GM18909 (cell line): ENCODE measurements at regions not wholly inside any gene's neighbourhood (a gene's known extent, or its start where the extent isn't known, plus 50 kb on each side); places are given as distances from the start of the nearest gene placed in this dataset.
A peak's percentile ranks its signal among the peaks of the same experiment; 100 is the strongest.
"Not testable (repeated sequence)": the region's sequence is repeated elsewhere in the genome, so short reads cannot be mapped to it uniquely, and the experiment has no call there.

Source experiments
- ATAC-seq: cut with Tn5 transposase; IDR thresholded peaks from one replicate; pipeline ENCODE4 v1.9.1; 2021; ENCODE audit warnings: mild to moderate bottlenecking; ENCODE audit not compliant: unreplicated experiment, poor library complexity

DNA sequence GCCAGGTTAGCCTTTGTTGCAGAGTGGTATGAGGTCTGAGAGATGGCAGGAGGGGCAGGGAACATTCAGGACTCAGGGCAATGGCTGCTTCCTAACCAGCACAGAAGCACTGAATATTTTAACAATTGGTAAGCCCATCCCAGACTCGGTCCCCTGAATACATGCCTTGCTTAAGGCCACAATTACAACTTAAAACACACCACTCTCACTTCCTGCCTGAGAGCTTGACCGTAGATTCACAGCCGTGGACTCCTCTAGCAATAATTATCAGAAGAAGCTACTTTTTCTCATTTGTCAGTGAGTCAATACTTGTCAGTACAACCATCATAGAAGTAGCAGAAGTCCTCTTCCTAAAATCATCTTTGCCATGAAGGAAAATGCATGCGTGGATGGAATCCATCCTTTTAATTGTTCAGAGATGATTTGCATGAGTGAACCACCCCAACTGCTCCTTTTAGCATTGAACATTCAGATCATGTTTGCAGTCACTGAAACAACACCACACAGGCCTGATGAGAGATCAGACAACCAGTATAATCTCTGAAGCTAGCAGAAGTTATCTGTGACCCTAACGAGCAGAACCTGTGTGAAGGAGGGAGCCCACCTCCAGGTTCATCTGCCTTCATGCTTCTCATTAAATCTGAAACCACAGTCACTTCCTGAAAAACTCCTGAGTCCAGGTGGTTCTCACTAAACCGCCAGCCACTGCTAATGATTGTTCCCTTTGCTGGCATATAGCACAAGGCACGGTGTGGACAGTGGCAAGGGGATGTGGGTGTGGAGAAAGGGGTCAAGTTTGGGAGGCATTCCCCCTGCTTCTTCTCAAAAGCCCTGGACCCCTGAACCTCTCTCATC, 333.9 kb upstream of the CNR1 start:
- peak; percentile 82 for ATAC-seq

DNA sequence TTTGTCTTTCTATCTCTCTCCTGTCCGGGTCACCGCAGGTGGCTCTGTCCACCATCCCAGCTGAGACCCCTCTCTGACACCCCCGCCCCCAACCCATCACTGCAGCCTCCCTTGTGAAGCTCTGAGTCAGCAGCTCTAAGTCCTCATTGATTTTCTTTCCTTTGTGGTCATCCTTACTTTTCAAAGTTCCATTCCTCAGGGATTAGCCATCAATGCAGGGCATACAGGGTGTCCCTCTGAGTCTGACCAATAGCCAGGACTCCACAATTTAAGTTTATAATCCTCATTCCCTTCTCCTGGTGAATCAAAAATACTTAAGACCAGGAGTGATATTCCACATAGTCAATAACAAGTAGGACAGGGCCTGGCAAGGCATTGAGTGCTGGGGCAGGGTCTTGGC, 333.3 kb upstream of the CNR1 start:
- ATAC-seq, result no peak

DNA sequence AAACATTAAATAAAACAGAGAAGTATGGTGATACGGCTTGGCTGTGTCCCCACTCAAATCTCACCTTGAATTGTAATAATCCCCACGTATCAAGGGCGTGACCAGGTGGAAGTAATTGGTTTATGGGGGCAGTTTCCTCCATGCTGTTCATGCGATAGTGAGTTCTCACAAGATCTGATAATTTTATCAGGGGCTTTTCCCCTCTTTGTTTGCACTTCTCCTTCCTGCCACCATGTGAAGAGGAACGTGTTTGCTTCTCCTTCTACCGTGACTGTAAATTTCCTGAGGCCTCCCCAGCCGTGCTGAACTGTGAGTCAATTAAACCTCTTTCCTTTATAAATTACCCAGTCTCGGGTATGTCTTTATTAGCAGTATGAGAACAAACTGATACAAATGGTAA, 331.3 kb upstream of the CNR1 start:
- not testable (repeated sequence) for ATAC-seq

DNA sequence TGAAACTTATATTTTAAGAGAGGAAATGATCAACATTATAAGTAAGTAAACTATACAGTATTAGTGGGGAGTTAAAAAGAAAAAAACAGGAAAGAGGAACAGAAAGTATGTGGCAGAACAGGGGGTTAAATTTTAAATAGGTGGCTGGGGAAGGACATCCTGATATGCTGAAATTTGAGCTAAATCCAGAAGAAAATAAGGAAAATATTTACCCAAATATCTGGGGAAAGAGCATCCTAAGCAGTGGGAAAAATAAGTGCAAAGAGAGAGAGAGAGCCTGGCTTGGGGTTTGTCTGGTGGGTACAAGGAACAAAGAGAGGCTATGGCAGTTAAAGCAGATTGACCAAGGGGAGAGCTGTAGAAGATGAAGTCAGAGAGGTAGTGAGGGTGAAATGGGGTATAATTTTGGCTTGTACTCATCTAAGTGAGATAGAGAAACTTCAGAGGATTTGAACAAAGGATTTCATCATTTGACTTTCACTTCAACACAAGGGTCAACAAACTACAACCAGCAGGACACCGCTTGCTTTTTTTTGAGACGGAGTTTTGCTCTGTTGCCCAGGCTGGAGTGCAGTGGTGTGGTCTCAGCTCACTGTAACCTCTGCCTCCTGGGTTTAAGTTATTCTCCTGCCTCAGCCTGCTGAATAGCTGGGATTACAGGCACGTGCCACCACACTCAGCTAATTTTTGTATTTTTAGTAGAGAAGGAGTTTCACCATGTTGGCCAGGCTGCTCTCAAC, 328.4 kb upstream of the CNR1 start:
- peak; percentile 76 for ATAC-seq

DNA sequence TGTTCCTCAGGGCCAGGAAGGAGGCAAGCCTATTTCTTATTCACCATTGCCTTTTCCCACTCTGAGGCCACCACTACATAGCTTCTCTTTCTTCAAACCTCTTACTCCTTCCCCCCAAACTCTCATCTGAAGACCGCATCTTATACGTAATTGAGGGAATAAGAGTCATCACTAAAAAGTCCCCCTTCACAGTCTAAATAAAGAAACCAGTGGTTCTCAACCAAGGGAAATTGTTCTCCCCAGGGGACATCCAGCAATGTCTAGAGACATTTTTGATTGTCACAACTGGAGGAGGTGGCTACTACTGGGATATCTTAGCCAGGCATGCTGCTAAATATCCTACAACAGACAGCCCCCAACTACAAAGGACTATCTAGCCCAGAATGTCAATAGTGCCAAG, 327.6 kb upstream of the CNR1 start:
- ATAC-seq, result peak; percentile 38

DNA sequence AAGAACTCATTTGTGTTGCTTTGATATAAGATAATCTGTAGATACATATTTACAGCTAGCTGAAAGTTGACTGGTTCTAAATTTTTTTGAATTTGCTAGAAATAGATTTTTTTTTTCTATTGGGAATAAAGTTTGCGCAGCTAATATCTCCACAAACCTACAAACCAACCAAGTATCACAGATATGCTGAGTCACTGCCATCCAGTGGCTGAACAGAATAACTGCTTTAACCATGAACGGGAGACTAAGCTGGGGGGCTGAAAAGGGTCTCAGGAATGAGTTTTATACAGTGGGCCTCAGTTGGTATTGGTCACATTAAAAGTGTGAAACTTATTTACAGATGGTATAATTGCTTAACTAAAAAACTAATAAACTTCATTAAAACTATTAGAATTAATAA, 326.7 kb upstream of the CNR1 start:
- no peak for ATAC-seq

DNA sequence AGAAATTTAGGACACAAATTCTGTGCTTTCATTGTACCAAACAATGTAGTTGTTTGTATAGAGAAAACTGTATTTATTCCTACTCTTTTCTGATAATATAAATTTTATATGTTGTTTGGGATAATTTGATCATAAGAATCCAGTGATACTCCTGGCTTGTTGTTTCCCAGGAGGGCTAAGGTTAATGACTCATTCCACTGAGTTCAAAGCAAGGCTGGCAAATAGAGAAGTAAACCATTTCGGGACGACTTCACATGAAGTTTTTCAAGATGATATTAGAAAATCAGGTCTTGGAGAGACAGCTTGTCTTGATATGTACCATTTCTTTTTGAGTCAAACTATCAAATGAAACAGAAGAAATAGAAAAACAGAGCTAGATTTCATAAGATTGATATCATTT, 326.1 kb upstream of the CNR1 start:
- no peak for ATAC-seq

DNA sequence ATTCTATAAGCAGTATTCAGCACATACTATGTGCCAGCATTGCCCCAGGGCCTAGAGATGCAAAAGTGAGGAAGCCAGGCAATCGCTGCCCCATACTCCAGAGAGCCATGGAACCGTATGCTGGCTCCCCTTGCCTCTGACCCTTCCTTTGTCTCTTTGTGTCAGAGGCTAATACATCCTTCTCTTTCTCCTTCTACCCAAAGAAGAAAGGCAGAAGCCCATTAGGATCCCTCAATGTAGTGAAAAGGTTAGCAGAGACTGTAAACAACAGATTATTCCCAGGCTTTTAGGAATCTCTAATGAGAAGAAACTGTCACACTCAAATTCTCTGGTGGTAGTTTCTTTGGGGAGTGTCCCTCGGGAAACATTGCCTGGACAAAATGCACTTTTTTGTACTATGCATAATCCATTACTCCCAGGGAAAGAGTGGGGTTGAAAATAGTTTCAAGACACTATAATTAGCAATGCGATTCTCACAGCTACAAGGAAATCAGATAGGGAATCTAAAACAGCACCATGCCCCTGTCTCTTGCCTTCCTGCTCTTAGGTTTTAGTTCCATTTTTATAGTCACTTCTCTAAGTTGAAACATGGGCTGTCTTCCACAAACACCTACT, 325.2 kb upstream of the CNR1 start:
- no peak for ATAC-seq

DNA sequence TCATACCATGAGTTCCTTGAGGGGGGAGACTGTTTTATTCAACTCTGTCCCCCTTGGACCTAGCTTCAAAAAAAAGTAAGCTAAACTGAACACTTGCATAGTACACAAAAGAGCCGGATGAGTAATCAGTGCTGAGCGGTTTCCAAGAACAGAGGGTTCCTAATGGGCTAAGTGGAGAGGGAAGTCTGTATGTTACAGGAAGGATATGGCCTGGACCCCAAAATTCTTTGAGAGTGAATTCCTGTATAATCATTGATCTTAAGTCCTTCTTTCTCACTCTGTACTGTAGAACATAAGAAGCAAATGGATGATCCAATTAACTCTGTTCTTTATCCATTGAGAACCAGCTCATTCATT, 324.7 kb upstream of the CNR1 start:
- ATAC-seq, result no peak

DNA sequence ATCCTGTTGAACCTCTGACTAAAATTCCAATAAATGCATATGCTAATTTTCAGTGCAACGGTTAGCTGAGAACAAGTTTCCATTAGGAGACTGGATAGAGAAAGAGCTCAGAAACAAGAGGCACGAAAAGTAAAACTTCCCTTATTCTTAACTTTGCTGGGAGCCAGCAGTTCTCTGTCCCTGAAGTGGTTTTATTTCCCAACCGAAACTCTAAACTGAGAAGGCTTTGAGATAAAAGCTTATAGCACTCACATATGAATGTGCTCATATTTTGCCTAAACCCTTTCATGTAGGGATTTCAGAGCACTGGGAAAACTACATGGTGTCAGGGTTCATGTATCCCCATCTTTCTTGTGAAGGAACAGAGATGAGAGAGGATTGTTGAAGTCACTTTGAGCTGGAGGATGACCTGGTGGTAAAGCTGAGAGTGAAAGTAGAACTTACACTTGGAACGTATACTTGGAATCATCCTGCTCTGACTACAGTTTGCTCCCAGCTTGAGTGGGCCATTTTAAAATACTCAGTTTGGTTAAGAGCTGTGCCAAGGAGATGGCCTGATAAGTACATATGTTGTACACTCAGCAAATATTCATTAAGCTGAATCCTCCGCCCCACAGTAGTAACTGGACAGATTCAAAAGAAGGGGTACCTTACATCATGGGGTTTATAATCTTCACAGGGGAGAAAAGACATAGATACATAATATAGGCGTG, 324.2 kb upstream of the CNR1 start:
- no peak for ATAC-seq

DNA sequence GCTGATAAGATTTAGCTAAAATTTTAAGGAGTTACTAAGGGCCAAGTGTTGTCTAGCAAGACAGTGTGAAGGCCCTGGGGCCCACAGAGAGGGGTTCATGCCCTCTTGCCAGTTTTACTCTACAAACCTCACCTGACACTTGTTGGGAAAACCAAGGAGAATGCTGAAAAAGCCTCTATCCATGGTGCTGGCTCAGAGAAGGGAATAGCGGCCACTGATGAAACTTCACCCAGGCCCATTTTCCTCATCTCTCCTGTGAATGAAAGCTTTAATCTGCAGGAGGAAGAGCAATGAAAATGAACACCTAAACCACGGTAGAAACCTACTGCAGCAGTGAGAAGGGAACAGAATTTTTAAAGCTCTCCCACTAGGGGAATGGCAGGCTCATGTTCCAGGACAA, 317.3 kb upstream of the CNR1 start:
- ATAC-seq, result no peak

DNA sequence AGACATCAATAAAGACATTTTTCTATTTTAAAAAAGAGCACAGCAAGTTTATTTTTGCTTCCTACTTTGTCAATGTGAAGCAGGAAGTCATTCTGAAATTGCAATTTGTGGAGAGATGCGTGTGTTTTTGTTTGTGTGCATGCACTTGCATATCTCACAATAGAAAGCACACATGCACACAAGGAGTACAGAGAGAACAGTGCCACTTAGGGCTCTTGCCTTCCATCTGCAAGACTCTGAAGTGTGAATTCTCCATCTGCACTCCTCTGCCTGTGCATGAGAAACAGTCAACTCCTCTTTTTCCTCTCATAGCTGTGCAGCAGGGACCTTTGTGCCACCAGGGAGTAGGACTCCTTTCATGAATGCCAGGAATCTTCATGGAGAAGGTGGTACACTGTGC, 316.3 kb upstream of the CNR1 start:
- ATAC-seq, result no peak

DNA sequence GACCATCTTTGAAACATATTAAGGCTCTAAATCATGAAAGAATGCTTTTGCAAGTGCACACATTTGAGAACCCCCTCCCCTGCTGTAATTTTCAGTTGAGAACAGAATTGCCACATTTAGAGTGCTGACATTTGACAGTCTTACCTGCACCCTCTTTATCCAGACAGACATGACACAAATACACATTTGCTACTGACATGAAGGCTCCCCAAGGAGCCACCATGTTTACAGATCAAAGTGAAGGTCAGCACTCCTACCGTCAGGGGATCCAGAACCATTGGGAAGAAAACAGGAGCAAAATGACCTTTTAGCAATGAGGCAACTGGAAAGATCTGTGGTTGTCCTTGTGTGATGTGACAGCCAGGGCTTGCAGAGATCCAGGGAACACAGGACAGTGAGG, 315.4 kb upstream of the CNR1 start:
- ATAC-seq, result no peak

DNA sequence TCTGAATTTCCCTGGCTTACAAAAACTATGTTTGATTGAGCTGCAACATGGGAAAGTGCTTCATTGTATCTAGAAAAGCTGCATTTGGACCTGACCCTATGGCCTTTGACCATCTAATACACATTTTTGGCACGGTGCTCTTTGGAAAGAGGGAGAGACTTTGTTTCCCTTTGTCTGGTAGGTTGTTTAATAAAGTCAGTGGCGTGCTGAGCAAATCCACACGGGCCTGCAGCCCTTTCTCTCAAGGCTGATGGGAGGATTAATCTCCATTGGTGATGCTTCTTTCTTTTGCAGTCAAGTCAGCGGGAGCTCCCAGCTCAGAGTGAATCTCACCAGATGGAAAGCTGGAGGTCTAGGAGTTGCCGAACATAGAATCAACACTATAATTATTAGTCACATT, 314.7 kb upstream of the CNR1 start:
- ATAC-seq, result no peak

DNA sequence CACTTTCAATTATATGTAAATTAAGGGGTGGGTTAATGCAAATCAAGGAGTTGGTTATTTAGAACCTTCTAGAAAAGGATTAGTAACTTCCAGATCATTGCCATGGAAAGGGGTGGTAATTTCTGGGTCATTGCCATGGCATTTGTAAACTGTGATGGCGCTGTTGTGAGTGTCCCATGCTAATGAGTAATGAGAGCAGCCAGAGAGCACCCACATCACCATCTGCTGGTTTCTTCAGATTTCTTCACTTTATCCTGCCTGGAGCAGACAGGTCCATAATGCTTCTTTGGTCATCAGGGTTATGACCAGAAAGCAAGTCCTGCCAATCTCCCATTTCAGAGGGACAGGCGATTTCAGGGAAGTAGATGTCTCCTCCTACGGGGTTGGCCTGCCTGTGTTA, 311.3 kb upstream of the CNR1 start:
- ATAC-seq, result no peak

DNA sequence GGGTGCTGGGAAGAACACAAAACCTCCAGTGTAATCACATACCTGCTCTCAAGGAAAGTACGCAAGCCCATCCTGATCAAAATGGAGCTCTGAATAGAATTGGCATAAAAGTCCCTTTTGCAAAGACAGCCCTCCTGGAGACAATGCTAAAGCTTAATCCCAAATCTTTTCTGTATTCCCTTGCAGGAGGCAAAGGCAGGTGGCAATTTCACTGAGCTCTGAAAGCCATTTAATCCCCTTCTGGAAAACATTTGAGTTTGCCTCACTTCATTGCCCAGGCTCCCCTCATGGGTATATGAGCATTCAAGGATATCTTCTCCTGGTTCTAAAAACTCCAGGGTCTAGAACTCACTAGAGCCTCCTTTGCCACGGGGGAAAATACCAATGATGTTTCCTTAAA, 310.2 kb upstream of the CNR1 start:
- ATAC-seq, result no peak

DNA sequence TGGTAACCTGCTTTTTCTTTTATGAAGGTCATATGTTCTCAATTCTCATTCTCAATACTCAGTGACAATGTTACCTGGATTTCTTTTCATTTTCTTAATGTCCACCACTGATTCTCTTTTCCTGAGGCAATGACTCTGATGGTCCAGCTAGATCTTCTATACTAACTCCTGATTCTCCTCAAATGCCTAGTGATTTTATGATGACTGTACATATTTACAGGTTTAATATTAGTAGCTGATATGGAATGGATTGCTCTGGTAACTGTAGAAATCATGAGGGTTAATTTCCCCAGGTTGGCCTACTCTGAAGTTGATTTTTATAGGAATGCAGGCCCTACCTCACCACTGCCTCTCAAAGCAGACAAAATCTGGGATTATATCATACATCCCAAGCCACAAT, 308.6 kb upstream of the CNR1 start:
- ATAC-seq, result no peak

DNA sequence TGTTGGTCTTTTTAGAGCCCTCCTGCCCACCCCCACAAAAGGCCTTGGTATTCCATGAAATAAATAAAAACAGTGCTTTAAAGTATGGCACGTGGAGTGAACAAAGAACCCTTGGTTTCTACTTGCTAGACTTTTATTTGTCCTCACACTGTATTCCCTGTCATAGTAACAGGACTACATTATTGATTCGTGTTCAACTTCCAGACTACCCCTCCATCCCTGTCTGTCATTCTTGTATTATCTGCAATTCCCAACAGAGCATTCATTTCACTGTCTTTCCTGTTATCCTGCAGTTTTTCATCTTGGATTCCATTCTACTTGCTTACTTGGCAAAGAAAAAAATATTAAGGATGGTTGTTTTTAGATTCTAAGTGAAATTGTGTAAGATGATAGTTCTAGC, 307.4 kb upstream of the CNR1 start:
- ATAC-seq, result no peak

DNA sequence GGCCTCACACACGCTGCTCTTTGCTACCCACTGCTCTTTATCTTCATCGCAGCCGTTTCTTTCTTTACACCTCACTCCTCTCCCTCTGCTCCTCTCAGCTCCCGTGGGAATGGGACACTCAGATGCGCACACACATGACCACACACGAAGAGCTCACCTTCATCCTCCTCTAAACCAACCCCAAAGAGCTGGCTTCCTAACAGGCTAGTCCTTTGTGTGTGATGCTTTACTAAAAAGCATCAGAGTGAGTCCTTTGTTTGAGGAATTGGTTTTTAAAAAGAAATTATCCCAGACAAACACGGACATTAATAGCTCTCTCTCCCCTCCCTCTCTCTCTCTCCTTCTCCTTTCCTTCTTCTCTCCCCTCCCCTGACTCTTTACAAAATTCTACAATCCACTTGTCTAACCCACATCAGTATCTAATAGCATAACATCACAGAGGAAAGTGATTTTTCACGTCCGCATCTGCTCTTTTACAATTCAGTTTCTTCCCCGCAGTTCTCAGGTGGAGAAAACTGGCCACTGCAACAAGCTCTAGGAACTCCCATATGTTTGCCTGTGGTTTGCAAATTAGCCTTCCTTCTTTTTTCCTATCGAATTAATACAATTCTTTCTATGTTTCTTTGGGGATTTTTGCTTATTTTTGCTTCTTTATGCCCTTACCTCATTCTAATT, 306.8 kb upstream of the CNR1 start:
- ATAC-seq, result no peak

DNA sequence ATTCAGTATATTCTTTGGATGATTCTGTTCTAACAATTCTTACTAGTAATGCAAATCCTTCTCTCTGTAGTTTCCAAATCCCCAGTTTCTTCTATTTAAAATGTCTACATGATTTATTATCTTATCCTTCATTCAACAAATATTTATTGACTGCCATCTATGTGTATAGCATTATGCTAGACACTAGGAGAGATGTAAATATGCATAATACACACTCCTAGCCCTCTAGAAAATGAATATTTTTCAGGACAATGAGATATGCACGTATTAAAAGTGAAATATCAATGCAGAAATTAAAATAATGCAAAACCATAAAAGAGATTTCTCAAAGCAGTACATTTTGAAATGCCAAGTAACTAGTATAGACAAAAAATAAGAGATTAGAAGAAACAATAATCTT, 293.5 kb upstream of the CNR1 start:
- no peak for ATAC-seq
